Mesothelial cell of epicardium (in vitro differentiated cells): ENCODE measurements at regions not wholly inside any gene's neighbourhood (a gene's known extent, or its start where the extent isn't known, plus 50 kb on each side); places are given as distances from the start of the nearest gene placed in this dataset.
"Not testable (repeated sequence)": the region's sequence is repeated elsewhere in the genome, so short reads cannot be mapped to it uniquely, and the experiment has no call there.

Experiments used
- DNase-seq, 2 experiments: peaks; one replicate each; pipeline ENCODE4 v3.0.0; 2021; ENCODE audit warnings: low spot score in 2 of 2; ENCODE audit not compliant: unreplicated experiment in 2 of 2
- H3K27ac Mint-ChIP-seq: 2 replicates; pipeline ENCODE4 v1.8.0; 2021; ENCODE audit warnings: mixed read lengths
- H3K27me3 Mint-ChIP-seq: 2 replicates; pipeline ENCODE4 v1.8.0; 2021; ENCODE audit warnings: low read depth, mixed read lengths
- H3K36me3 Mint-ChIP-seq: 2 replicates; pipeline ENCODE4 v1.8.0; 2021; ENCODE audit warnings: mixed read lengths
- H3K4me1 Mint-ChIP-seq: 2 replicates; pipeline ENCODE4 v1.8.0; 2021; ENCODE audit warnings: mixed read lengths
- H3K4me3 Mint-ChIP-seq: 2 replicates; pipeline ENCODE4 v1.8.0; 2021; ENCODE audit warnings: mild to moderate bottlenecking, moderate library complexity, mixed read lengths
- H3K9me3 Mint-ChIP-seq: 2 replicates; pipeline ENCODE4 v1.8.0; 2021; ENCODE audit warnings: mixed read lengths
- CTCF ChIP-seq: fragments of 200-600 bp; sonication (generic); IDR thresholded peaks from one replicate; pipeline ENCODE4 v1.5.0; 2021; ENCODE audit warnings: antibody characterized with exemption; ENCODE audit not compliant: unreplicated experiment

GRCh38 chr6:82622461-82622860, 258.8 kb downstream of the TPBG start:
- Mint-ChIP-seq H3K27me3 (no peaks in the 10 kb centered on the region), H3K4me1 (peaks cover 9% of the 10 kb centered on the region), H3K36me3 (no peaks in the 10 kb centered on the region), H3K9me3 (peaks cover 10% of the 10 kb centered on the region), H3K27ac (no peak overlapping the region), H3K4me3 (no peak overlapping the region)
- no peak for DNase-seq
- no peak for TF ChIP-seq CTCF

- Mint-ChIP-seq H3K27me3 (no peaks in the 10 kb centered on the region), H3K36me3 (no peaks in the 10 kb centered on the region), H3K4me3 (no peak overlapping the region), H3K9me3 (peaks cover 10% of the 10 kb centered on the region), H3K4me1 (peaks cover 9% of the 10 kb centered on the region), H3K27ac (no peak overlapping the region)
- no peak for TF ChIP-seq CTCF
- no peak for DNase-seq
These were observed 260.6 kb downstream of the TPBG start for GRCh38 chr6:82624251-82624650.

GRCh38 chr6:82626946-82627345, 263.3 kb downstream of the TPBG start:
- not testable (repeated sequence) for H3K4me3 Mint-ChIP-seq, H3K27ac Mint-ChIP-seq, H3K27me3 Mint-ChIP-seq, H3K36me3 Mint-ChIP-seq, H3K4me1 Mint-ChIP-seq, H3K9me3 Mint-ChIP-seq, DNase-seq

- Mint-ChIP-seq H3K36me3 (no peaks in the 10 kb centered on the region), H3K27ac (no peak overlapping the region), H3K4me3 (no peak overlapping the region), H3K9me3 (peaks cover 12% of the 10 kb centered on the region), H3K27me3 (no peaks in the 10 kb centered on the region), H3K4me1 (no peaks in the 10 kb centered on the region)
- DNase-seq = no peak
- no peak for TF ChIP-seq CTCF
These were observed 266.3 kb downstream of the TPBG start for GRCh38 chr6:82629921-82630320.

DNA sequence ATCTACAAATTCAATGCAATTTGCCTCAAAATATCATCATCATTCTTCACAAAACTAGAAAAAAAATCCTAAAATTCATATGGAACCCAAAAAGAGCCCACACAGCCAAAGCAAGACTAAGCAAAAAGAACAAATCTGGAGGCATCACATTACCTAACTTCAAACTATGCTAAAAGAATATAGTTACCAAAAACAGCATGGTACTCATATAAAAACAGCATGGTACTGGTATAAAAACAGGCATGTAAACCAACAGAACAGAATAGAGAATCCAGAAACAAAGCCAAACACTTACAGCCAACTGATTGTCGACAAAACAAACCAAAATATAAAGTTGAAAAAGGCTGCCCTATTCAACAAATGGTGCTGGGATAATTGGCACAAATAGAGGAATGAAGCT, 278.1 kb downstream of the TPBG start:
- DNase-seq = no peak
- H3K9me3 Mint-ChIP-seq = peaks cover 34% of the 10 kb centered on the region
- no peaks in the 10 kb centered on the region for H3K4me1 Mint-ChIP-seq
- H3K4me3 Mint-ChIP-seq = no peak overlapping the region
- H3K27me3 Mint-ChIP-seq = no peaks in the 10 kb centered on the region
- TF ChIP-seq CTCF = no peak
- no peaks in the 10 kb centered on the region for H3K36me3 Mint-ChIP-seq
- no peak overlapping the region for H3K27ac Mint-ChIP-seq

DNA sequence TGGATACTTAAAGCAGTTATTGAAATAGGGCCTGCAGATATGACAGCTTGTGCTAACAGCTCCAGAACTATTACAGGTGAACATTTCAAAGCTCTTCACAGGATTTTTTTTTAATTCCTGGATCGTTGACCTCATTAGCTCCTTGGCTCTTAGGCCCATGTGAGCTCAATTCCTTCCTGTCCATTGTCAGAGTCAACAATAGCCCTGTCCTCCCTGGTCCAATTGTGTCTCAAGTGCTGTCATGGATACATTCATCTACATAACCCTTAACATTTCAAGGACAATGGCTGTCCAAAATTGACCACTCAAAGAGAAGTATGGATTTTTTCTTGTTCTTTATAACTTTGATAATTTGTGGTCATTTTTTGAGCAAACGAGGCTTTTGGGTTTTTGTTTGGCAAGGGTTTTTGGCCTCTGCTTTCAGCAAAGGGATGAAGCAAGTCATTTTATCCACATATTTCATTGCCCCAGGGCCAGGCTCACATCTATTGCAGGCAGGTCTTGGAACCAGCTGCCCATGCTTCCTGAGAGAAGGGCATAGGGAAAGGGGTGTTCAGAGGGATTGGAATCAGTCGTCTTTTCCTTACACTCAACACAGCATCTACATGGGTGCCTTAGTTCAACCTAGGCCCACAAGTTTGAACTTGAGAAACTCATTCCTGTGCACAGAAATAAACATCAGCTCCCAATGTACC, 282.1 kb downstream of the TPBG start:
- Mint-ChIP-seq H3K4me1 (no peaks in the 10 kb centered on the region), H3K9me3 (peaks cover 42% of the 10 kb centered on the region), H3K36me3 (no peaks in the 10 kb centered on the region), H3K27ac (no peak overlapping the region), H3K27me3 (no peaks in the 10 kb centered on the region), H3K4me3 (no peak overlapping the region)
- TF ChIP-seq CTCF = no peak
- DNase-seq = no peak
